ENCODE measurements at regions not wholly inside any gene's neighbourhood (a gene's known extent, or its start where the extent isn't known, plus 50 kb on each side); places are given as distances from the start of the nearest gene placed in this dataset.
"Not testable (repeated sequence)": the region's sequence is repeated elsewhere in the genome, so short reads cannot be mapped to it uniquely, and the experiment has no call there.

GRCh38 chr14:65991935-65992334 lies 494.2 kb upstream of the CCDC196 start:
- DNase-seq (ENCODE audit: extremely low read depth in 1 of 11, low read depth in 9 of 11, low spot score in 4 of 11), result not testable (repeated sequence)

GRCh38 chr14:65993103-65993502 lies 493.1 kb upstream of the CCDC196 start:
- DNase-seq (ENCODE audit: extremely low read depth in 1 of 11, low read depth in 9 of 11, low spot score in 4 of 11), result no peak

- no peak for DNase-seq (ENCODE audit: extremely low read depth in 1 of 11, low read depth in 9 of 11, low spot score in 4 of 11)
These were observed 492.2 kb upstream of the CCDC196 start for GRCh38 chr14:65993996-65994395.

- DNase-seq (ENCODE audit: extremely low read depth in 1 of 11, low read depth in 9 of 11, low spot score in 4 of 11), result no peak
These were observed 488.8 kb upstream of the CCDC196 start for GRCh38 chr14:65997347-65997746.

- no peak for DNase-seq (ENCODE audit: extremely low read depth in 1 of 11, low read depth in 9 of 11, low spot score in 4 of 11)
These were observed 486.3 kb upstream of the CCDC196 start for GRCh38 chr14:65999865-66000264.

GRCh38 chr14:66000766-66001165 lies 485.4 kb upstream of the CCDC196 start:
- no peak for DNase-seq (ENCODE audit: extremely low read depth in 1 of 11, low read depth in 9 of 11, low spot score in 4 of 11)

- no peak for DNase-seq (ENCODE audit: extremely low read depth in 1 of 11, low read depth in 9 of 11, low spot score in 4 of 11)
These were observed 484.8 kb upstream of the CCDC196 start for GRCh38 chr14:66001356-66001755.

GRCh38 chr14:66003082-66003730 lies 483.0 kb upstream of the CCDC196 start:
- DNase-seq (ENCODE audit: extremely low read depth in 1 of 11, low read depth in 9 of 11, low spot score in 4 of 11), result no peak

GRCh38 chr14:66005900-66006434 lies 480.2 kb upstream of the CCDC196 start:
- peak in 3 of 11 donors; percentile 2 to 10 (median 9) for DNase-seq (ENCODE audit: extremely low read depth in 1 of 11, low read depth in 9 of 11, low spot score in 4 of 11)

GRCh38 chr14:66008631-66009030 lies 477.5 kb upstream of the CCDC196 start:
- DNase-seq (ENCODE audit: extremely low read depth in 1 of 11, low read depth in 9 of 11, low spot score in 4 of 11), result no peak

- DNase-seq (ENCODE audit: extremely low read depth in 1 of 11, low read depth in 9 of 11, low spot score in 4 of 11), result no peak
These were observed 477.1 kb upstream of the CCDC196 start for GRCh38 chr14:66009089-66009488.

- DNase-seq (ENCODE audit: extremely low read depth in 1 of 11, low read depth in 9 of 11, low spot score in 4 of 11), result no peak
These were observed 475.5 kb upstream of the CCDC196 start for GRCh38 chr14:66010695-66011094.

- no peak for DNase-seq (ENCODE audit: extremely low read depth in 1 of 11, low read depth in 9 of 11, low spot score in 4 of 11)
These were observed 474.3 kb upstream of the CCDC196 start for GRCh38 chr14:66011855-66012254.

- not testable (repeated sequence) for DNase-seq (ENCODE audit: extremely low read depth in 1 of 11, low read depth in 9 of 11, low spot score in 4 of 11)
These were observed 472.6 kb upstream of the CCDC196 start for GRCh38 chr14:66013607-66014006.

- peak in 5 of 11 donors; percentile 22 to 60 (median 52) for DNase-seq (ENCODE audit: extremely low read depth in 1 of 11, low read depth in 9 of 11, low spot score in 4 of 11)
These were observed 470.9 kb upstream of the CCDC196 start for GRCh38 chr14:66015071-66015780.

- DNase-seq (ENCODE audit: extremely low read depth in 1 of 11, low read depth in 9 of 11, low spot score in 4 of 11), result no peak
These were observed 468.2 kb upstream of the CCDC196 start for GRCh38 chr14:66017927-66018326.

- DNase-seq (ENCODE audit: extremely low read depth in 1 of 11, low read depth in 9 of 11, low spot score in 4 of 11), result no peak
These were observed 463.6 kb upstream of the CCDC196 start for GRCh38 chr14:66022526-66022925.

GRCh38 chr14:66025779-66026178 lies 460.4 kb upstream of the CCDC196 start:
- no peak for DNase-seq (ENCODE audit: extremely low read depth in 1 of 11, low read depth in 9 of 11, low spot score in 4 of 11)

- DNase-seq (ENCODE audit: extremely low read depth in 1 of 11, low read depth in 9 of 11, low spot score in 4 of 11), result not testable (repeated sequence)
These were observed 454.2 kb upstream of the CCDC196 start for GRCh38 chr14:66031981-66032380.

GRCh38 chr14:66032800-66033199 lies 453.4 kb upstream of the CCDC196 start:
- DNase-seq (ENCODE audit: extremely low read depth in 1 of 11, low read depth in 9 of 11, low spot score in 4 of 11), result no peak

GRCh38 chr14:66036547-66036946 lies 449.6 kb upstream of the CCDC196 start:
- no peak for DNase-seq (ENCODE audit: extremely low read depth in 1 of 11, low read depth in 9 of 11, low spot score in 4 of 11)

Data from renal cortex interstitium (tissue), 11 donors.